ENCODE measurements at regions not wholly inside any gene's neighbourhood (a gene's known extent, or its start where the extent isn't known, plus 50 kb on each side); places are given as distances from the start of the nearest gene placed in this dataset.

DNA sequence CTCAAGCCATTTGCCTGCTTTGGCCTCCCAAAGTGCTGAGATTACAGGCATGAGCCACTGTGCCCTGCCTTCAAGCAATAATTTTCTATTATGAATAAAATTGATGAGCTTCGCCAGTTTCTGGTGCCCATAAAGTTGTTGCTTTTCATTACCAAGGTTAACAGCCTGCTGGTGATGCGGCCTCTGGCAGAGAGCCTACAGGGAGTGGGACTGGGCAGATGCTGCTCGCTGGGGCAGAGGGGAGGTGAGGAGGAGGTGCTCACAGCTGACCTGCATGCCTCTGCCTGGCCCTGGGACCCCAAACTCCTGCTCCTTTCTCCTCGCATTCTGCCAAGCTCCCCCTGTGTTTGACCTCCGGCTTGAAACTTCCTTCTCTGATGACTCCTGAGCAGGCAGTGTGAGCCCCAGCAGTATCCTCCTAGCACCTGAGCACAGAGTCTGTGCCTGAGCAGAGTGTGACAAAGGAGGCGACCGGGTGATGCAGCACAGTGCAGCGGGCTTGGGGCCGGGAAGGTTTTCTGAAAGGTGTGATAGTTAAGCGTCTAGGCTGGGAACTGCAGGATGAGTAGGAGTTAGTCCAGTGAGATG lies 56.1 kb upstream of the B3GAT1 start:
- H3K27ac ChIP-seq = no peak overlapping the region
- ATAC-seq (ENCODE audit: low FRiP score in 2 of 2) = no peak
- DNase-seq = no peak
- H3K4me1 ChIP-seq = peaks cover 0 to 4% (median 0%) of the 10 kb centered on the region in 4 donors
- no peak overlapping the region for H3K4me3 ChIP-seq
- no peak for TF ChIP-seq EP300 (IDR thresholded peaks at IDR 0.05)
- no peak for TF ChIP-seq POLR2AphosphoS5 (IDR thresholded peaks at IDR 0.05)
- no peaks in the 10 kb centered on the region for H3K9me3 ChIP-seq
- no peaks in the 10 kb centered on the region for H3K27me3 ChIP-seq
- WGBS, 2 donors = 81 to 85% methylated on average over 10 of the region's 10 CpGs
- no peaks in the 10 kb centered on the region for H3K36me3 ChIP-seq

GRCh38 chr11:134466610-134467567 lies 54.8 kb upstream of the B3GAT1 start:
- peak in 1 of 2 donors; percentile 43 for ATAC-seq (ENCODE audit: low FRiP score in 2 of 2)
- no peak for TF ChIP-seq POLR2AphosphoS5 (IDR thresholded peaks at IDR 0.05)
- TF ChIP-seq, protein P1, sequence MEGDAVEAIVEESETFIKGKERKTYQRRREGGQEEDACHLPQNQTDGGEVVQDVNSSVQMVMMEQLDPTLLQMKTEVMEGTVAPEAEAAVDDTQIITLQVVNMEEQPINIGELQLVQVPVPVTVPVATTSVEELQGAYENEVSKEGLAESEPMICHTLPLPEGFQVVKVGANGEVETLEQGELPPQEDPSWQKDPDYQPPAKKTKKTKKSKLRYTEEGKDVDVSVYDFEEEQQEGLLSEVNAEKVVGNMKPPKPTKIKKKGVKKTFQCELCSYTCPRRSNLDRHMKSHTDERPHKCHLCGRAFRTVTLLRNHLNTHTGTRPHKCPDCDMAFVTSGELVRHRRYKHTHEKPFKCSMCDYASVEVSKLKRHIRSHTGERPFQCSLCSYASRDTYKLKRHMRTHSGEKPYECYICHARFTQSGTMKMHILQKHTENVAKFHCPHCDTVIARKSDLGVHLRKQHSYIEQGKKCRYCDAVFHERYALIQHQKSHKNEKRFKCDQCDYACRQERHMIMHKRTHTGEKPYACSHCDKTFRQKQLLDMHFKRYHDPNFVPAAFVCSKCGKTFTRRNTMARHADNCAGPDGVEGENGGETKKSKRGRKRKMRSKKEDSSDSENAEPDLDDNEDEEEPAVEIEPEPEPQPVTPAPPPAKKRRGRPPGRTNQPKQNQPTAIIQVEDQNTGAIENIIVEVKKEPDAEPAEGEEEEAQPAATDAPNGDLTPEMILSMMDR (IDR thresholded peaks at IDR 0.05) = no peak
- TF ChIP-seq POLR2A (IDR thresholded peaks at IDR 0.05) = no peak
- TF ChIP-seq EP300 (IDR thresholded peaks at IDR 0.05) = no peak
- WGBS, 2 donors = 62 to 64% methylated on average over 20 of the region's 20 CpGs
- no peak overlapping the region for H3K4me3 ChIP-seq
- H3K36me3 ChIP-seq = no peaks in the 10 kb centered on the region
- no peak overlapping the region for H3K27ac ChIP-seq
- H3K4me1 ChIP-seq = peaks cover 0 to 4% (median 0%) of the 10 kb centered on the region in 4 donors
- no peak for DNase-seq
- H3K27me3 ChIP-seq = no peaks in the 10 kb centered on the region
- H3K9me3 ChIP-seq = no peaks in the 10 kb centered on the region

GRCh38 chr11:134466156-134466555 lies 54.1 kb upstream of the B3GAT1 start:
- peaks cover 0 to 4% (median 0%) of the 10 kb centered on the region in 4 donors for H3K4me1 ChIP-seq
- no peak overlapping the region for H3K4me3 ChIP-seq
- H3K27me3 ChIP-seq = no peaks in the 10 kb centered on the region
- 6 to 11% methylated on average over 13 to 15 of the region's 15 CpGs for WGBS, 2 donors
- ATAC-seq (ENCODE audit: low FRiP score in 2 of 2) = peak; percentile 9 to 13
- no peak overlapping the region for H3K27ac ChIP-seq
- H3K9me3 ChIP-seq = no peaks in the 10 kb centered on the region
- TF ChIP-seq POLR2A (IDR thresholded peaks at IDR 0.05) (no peak), POLR2AphosphoS5 (IDR thresholded peaks at IDR 0.05) (no peak), EP300 (IDR thresholded peaks at IDR 0.05) (no peak)
- TF ChIP-seq, protein P1 (IDR thresholded peaks at IDR 0.05) = no peak
- H3K36me3 ChIP-seq = no peaks in the 10 kb centered on the region
- peak in 1 of 2 donors; percentile 33 for DNase-seq

DNA sequence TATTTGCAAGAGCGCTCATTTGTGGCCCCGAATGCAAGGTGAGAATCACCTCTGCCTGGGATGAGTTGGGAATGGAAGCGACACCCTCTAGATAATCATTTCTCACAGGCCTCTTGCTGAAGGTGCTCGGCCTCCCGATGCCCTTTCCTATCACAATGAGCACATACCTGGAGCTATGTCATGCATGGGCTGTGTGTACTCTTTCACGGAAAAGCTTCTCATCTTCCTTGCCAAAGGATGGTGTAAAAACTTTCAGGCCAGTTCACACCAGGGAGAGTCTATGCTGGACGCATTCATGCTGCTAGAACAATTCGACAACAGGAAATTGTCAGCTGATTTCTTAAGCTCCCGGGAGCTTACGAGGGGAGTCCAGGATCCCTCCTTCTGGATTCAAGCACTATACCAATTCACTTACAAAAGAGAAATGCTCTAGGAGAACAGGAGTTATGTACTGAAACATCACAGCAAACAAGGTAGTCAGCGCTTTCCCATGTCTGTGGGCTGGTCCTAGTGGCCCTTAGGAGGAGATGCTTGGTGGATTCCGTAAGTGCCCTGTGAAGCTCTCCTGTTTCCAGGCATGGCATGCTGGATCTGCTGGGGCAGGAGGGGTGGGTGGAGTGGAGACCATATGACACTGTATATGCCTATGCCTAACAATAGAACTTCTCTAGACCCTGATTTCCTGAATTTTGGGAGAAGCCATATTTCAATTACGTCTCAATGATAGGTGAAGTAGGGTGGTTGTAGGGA lies 53.1 kb upstream of the B3GAT1 start:
- no peak for DNase-seq
- 71 to 76% methylated on average over 13 of the region's 13 CpGs for WGBS, 2 donors
- no peaks in the 10 kb centered on the region for H3K36me3 ChIP-seq
- H3K27ac ChIP-seq = no peak overlapping the region
- TF ChIP-seq, protein P1 (IDR thresholded peaks at IDR 0.05) = no peak
- H3K4me1 ChIP-seq = peaks cover 0 to 4% (median 0%) of the 10 kb centered on the region in 4 donors
- no peaks in the 10 kb centered on the region for H3K9me3 ChIP-seq
- ATAC-seq (ENCODE audit: low FRiP score in 2 of 2) = no peak
- H3K4me3 ChIP-seq = no peak overlapping the region
- H3K27me3 ChIP-seq = no peaks in the 10 kb centered on the region

DNA sequence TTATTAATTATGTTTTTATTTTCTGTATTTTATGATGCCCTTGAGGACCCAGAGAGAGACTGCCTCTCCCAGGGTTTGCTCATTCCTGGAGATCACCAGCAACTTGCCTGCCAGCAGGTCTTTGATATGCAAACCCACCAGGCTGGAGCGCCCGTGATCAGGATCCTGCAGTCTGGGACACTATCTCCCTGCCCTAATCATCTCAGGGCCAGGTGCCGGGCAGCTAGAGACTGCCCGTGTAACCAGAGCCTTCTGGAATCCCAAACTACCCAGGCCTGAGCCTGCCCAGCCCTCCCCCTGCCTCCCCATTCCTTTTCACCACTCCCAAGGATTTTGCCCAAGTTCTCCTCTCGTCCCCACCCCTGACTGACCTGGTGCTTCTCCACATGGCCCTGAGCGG lies 52.2 kb upstream of the B3GAT1 start:
- no peak overlapping the region for H3K4me3 ChIP-seq
- H3K27me3 ChIP-seq = no peaks in the 10 kb centered on the region
- H3K36me3 ChIP-seq = no peaks in the 10 kb centered on the region
- 49 to 50% methylated on average over 5 to 6 of the region's 6 CpGs for WGBS, 2 donors
- no peaks in the 10 kb centered on the region for H3K9me3 ChIP-seq
- H3K27ac ChIP-seq = no peak overlapping the region
- no peak for DNase-seq
- TF ChIP-seq EP300 (IDR thresholded peaks at IDR 0.05) (no peak), POLR2A (IDR thresholded peaks at IDR 0.05) (no peak), POLR2AphosphoS5 (IDR thresholded peaks at IDR 0.05) (no peak)
- TF ChIP-seq, protein P1 (IDR thresholded peaks at IDR 0.05) = no peak
- H3K4me1 ChIP-seq = peaks cover 0 to 4% (median 0%) of the 10 kb centered on the region in 4 donors
- ATAC-seq (ENCODE audit: low FRiP score in 2 of 2) = no peak
